Fibroblast of upper back skin (primary cell): ENCODE measurements at regions not wholly inside any gene's neighbourhood (a gene's known extent, or its start where the extent isn't known, plus 50 kb on each side); places are given as distances from the start of the nearest gene placed in this dataset.
"Not testable (repeated sequence)": the region's sequence is repeated elsewhere in the genome, so short reads cannot be mapped to it uniquely, and the experiment has no call there.

ENCODE experiments used
- DNase-seq: peaks from one replicate; pipeline ENCODE4 v3.0.0-alpha.2; 2013

DNA sequence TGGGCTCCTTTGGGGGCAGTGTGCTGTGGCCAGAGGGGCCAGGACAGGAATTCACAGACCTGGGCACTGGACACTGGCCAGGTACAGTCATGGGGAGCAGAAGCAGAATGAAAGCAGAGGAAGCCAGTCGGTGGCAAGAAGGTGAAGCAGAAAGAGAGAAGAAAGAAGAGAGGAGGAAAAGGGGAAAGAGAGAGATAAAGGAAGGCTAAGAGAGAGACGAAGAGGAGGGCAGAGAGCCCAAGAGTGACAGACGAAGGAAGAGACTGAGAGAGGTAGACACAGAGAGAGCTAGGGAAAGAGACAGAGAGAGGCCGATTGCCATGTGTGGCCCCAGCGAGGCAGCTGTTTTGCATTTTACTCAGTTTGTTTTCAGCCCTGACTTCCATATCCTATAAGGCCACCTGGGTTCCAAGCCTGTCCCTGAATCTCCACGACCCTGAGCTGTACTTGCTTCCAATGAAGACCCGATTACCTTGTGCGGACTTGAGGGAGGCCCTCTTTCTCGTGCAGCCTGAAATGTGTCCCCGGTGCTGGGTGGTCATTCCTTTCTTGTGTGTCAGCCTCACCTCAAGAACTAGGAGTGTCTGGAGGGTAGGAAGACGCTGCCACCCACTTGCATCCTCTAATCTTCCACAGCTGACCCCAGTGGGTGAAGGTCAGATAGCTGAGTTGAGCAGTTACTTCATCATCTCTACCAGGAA lies 73.9 kb downstream of the LSM3 start:
- no peak for DNase-seq

DNA sequence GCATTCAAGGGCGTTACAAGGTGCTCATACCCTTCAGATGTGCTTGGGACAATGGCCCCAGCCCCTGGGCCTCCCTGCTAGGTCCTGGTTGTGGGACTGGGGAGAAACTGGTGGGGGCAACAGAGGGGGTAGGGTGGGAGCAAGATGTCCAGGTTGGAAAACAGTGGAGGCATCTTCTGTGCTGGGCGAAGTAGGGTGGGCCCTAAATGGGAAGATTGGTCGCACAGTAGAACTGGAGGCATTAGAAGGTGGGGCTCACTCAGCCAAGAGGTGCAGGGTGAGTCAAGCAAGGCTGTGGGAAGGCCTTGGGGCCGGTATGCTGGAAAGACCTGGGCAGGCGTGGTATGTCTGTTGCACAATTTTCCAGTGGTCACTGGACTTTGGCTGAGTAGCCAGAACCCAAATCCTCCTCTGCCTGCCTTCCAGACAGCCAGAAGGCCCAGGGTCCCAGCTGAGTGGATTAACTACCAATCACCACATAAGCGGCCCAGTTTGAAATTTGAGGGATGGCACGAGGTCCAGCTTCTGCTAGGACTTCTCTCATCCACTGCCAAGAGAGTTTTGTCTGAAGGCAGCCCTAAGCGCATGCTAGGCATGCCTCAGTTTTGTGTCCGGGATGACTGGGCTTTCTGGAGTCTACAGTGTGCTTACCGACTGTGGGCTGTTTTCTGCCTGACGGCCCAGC lies 74.5 kb downstream of the LSM3 start:
- peak; percentile 53 for DNase-seq

DNA sequence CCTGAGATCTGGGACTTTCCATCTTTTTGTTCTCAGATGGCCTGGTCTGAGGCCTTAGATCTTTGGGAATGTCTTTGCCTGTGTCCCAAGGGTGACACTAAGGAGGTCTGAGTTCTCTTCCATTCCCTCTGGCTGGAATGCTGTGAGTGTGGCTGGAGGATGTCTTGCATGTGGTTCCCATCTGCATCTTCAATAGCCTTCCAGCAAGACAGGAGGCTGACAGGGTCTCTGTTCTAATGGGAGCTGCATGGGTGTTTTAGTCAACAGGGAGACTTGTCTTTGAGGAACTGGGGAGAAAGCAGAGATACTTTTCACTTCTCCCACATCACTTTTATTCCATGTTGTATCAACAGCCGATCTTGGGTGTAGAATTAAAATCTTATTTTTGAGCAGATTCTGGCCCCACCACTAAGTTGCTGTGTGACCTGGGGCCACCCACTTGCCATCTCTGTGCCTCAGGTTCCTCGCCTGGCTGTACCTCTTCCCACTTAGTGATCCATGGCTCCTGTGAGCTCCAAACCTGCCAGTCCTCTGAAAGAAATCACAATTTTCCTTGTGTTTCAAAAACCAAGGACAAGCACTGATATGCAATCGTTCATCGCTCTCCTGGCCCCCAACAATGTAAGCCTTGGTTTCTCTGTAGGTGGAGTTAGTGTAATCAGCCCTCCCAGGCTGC lies 75.2 kb downstream of the LSM3 start:
- DNase-seq: peak; percentile 29

DNA sequence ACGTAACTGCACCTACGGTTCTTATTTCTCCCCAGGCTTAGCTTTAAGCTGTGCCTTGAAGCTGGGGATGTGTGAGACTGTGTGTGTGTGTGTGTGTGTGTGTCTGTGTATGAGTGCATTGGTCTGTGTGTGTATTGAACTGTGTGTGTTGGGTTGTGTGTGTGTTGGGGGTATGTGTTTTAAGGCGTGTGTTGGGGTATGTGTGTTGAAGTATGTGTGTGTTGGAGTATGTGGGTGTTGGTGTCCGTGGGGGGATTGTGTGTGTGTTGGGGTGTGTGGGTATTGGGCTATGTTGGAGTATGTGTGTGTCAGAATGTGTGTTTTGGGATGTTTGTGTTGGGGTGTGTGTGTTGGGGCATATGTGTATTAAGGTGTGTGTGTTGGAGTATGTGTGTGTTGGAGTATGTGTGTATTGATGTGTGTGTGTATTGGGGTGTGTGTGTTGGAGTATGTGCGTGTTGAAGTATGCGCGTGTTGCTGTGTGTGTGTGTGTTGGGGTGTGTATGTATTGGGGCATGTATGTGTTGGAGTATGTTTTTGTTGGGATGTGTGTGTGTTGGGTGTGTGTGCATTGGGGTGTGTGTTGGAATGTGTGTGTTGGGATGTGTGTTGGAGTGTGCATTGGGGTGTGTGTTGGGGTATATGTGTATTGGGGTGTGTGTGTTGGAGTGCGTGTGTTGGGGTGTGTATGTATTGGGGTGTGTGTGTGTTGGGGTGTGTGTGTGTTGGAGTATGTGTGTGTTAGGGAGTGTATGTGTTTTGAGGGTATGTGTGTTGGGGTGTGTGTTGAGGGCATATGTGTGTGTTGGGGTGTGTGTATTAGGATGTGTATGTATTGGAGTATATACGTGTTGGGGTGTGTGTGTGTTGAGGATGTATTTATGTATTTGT lies 76.4 kb downstream of the LSM3 start:
- no peak for DNase-seq

DNA sequence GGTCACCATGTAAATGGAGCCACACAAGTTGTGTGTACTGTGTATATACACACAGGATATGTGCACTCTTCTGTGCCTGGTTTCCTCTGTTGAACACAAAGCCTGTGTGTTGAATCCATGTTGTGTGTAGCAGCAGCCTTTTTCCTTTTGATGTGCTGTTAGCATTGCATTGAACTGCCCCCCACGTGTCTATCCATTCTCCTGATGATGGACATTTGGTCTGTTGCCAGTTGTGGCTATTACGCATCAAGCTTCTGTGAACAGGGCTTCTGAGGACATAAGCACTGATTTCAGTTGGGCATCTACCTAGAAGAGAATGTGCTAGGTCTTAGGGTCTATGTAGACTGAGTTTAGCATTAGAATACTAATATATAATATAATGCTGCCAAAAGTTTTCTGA lies 77.4 kb downstream of the LSM3 start:
- peak; percentile 64 for DNase-seq

DNA sequence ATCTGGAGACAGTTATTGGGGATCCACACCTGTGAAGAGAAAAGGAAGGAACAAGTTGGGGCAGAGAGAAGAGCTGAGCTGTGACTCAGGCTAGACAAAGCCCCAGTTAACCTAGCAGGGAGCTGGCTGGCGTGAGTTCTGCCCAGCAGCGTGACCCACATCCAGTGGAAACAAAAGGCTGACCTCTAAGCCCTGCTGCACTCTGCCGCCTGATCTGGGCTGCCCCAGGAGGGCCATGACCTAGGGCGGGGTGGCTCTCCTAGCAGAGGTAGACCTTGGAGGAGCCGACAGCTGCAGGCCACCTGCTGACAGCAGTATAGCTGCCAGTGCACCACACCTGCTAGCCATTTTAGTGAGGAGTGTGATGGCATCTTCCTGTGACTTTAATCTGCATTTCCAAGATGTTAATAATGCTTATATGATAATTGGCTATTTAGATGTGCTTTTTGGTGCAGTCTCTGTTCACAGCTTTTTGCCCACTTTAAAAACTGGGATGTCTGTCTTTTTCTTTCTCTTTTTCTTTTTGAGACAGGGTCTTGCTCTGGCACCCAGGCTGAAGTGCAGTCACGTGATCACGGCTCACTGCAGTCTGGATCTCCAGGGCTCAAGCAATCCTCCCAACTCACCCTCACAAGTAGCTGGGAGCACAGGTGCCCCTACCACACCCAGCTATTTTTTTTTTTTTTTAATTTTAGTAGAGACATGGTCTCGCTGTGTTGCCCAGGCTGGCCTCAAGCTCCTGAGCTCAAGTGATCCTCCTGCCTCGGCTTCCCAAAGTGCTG lies 78.1 kb downstream of the LSM3 start:
- DNase-seq: no peak

DNA sequence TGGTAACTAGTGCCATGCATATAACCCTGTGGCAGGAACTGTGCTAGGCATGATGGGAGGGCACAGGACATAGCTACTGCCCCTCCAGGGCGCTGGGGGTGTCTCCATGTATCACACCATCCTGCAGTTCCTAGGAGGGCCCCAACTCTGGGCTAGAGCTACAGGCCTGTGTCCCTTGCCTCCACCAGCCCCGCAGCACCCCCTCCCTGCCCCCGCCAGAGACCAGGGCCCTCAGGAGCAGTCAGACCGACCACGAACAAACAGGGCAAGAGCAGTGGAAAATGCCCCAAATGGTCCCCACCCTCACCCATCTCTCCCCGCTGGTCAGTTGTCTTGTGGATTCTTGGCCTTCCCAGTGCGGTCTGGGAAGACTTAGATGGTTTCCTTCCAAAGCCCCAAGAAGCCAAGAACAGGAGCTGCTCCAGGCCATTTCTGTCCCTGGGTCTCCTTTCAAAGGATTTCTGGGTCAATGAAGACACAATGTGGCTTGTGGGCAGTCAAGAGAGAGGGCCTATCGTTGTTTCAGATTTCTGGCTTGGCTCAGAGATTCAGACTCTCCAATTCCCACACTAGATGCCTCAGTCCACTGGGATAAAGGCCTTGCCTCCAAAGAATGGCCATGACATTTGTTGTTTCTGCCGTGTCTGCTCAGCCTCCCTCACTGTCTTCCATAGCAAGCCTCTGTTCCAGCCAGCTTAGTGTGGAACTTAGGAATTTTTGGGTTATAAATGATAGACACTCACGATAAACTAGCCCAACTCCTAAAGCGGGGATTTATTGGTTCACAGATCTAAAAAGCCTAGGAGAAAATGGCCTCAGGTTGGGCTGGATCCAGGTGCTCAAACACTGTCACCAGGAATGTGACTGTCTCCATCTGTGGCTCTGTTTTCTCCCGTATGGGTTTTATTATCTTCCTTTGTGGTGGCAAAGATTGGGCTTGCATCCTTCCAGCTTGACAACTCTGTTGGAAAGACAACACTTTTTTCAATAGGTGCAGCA lies 80.6 kb downstream of the LSM3 start:
- no peak for DNase-seq

DNA sequence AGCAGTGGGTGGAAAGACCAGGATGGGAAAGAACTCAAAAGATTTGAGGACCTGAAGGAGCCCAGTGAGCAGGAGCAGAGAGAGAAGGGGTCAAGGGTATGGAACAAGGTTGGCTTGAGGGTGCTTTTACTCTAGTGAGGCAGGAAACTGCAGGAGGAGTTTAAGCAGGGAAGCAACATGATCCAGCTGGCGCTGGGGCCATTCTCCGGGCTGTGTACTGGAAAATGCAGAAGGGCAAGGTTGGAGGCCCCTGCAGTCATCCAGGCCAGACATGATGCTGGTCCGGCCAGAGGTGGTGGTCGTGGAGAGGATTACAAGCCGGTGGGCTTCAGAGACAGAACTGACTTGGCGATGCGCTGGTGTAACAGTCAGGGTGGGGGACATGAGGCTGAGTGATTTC lies 81.8 kb downstream of the LSM3 start:
- DNase-seq: no peak

DNA sequence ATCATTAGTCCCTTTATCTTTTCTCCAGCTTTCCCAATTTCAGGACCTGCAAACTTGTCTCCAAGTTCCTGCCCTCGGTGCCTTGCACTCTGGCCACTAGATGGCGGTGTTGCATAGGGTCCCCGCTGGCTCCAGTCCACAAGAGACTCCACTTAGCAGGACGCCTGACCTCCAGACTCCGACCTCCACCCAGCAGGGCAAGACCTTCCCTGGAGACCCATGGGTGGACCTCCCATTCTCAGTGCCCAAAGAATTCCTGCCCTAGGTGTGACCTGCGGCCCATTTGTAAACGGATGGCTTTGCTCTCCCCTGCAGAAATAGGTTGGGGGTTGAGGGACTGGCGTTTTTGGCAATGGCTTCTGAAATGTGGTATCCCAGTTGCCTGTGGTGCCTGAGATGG lies 82.6 kb downstream of the LSM3 start:
- peak; percentile 70 for DNase-seq

DNA sequence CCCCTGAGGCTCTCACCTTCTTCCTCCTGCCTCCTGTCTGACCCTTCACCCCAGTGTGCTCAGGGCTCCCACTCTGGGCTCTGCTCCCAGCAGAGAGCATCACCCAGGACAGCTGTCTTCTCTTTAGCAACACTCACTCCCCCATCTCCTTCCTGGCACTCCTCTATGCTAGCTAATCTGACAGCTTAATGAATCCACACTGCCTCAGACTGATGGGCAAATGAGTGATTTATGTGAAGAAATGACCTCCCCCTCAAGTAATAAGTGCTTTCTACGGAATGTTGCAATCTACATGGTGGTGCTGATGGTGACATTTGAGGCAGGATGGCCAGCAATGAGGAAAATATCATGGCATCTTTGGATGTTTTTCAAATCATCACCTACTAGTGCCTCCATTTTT lies 83.6 kb downstream of the LSM3 start:
- no peak for DNase-seq

DNA sequence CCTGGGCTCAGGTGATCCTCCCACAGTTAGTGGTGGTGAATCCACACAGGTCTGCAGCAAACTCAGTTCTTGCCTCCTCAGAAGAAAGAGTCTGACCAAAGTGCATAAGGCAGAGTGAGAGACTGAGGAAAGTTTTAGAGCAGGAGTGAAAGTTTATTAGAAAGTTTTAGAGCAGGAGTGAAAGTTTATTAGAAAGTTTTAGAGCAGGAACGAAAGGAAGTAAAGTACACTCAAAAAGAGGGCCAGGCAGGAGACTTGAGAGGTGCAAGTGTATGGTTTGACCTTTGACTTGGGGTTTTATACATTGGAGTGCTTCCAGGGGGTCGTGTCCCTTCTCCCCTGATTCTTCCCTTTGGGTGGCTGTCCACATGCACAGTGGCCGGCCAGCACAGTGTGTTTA lies 84.2 kb downstream of the LSM3 start:
- DNase-seq: no peak

DNA sequence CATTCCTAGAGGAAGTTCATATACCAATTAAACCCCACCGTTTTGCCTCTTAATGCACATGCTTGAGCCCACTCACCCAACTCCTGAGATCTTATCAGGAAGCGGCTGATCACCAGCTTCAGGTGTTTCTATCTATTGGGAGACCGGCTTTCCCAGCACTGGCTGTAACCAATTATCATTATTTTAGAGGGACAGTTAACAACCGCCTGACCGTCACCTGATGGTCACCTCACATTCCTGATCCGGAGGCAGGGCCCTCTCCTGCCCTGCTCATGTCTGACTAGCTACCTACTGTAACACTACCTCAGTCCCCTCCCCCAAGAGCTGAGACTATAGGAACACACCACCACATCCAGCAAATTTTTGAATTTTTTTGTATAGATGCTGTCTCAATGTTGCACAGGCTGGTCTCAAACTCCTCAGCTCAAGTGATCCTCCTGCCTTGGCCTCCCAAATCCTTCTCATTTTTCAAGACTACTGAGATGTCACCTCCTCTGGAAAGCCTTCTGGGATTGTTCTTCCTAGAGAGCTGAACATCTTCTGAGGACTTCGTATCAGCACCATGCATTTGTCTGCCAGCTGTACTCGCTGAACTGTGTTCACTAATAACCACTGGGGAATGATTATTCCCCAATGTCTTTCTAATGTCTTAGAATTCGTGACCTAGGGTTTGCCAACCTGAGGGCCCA lies 84.8 kb downstream of the LSM3 start:
- DNase-seq: no peak

DNA sequence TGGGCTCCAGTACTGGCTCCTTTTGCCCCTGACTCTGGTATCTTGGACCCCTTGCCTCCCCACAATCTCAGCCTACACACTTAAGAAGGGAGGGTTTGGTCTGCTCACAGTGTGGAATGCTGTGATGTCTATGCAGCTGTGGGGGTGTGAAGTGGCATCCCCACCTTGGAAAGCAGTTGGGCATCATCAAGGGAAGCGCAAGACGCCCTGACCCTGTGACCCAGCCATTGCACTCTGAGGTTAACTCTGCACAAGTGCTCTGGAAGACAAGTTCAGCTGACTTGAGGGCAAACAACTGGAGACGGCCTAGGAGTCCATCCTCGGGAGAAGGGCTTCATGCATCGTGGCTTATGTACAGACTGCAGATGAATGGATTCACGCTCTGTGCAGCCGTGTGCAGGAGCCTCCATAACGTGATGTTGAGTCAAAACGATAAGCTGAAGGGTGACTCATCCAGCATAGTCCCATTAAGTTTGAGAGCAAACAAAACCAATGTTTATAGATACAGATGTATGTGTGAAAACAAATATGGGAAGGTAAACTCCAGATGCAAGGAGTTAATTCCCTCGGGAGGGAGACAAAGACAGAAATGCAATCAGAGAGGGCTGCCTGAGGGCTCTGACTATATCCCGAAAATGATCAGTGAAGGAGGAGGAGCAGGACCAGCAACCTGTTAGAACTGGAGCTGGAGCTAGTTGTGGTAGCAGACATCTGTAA lies 86.8 kb downstream of the LSM3 start:
- DNase-seq: no peak

DNA sequence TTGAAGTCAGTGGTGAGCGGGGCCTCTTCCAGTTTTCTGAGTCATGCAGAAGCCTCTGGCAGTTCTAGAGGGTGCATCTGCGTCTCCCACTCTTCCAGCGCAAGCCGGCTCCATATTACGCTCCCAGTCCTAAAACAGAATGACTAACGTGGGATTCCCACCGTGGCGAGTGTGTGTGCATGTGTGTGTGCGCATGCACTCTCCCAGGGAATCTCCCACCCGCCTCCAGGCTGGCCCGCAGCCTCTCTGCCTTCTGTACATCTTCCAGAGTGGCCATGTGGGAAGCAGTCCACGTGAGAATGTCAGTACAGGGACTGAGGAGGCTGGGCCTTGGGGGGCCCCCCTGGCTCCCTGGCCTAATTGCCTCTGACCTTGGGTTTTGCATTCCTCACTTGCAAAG lies 87.7 kb downstream of the LSM3 start:
- DNase-seq: peak; percentile 87

DNA sequence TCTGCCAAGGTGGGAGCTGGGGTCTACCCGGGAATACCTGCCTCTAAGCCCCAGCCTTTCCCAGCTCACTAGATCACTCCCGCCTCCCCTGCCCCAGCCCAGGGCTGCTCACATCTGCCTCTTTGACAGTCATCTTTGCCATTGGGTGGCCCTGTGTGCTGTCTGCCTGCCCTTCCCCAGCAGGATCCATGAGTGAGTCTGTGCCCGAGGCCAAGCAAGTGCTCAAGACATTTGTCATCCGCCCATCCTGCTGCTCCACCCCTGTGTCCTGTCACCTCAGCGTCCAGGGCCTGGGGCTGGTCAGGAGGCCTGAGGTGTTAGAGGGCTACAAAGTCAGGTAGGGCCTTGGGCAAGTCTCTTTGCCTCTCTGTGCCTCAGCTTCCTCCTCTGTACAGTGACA lies 89.4 kb downstream of the LSM3 start:
- DNase-seq: no peak

DNA sequence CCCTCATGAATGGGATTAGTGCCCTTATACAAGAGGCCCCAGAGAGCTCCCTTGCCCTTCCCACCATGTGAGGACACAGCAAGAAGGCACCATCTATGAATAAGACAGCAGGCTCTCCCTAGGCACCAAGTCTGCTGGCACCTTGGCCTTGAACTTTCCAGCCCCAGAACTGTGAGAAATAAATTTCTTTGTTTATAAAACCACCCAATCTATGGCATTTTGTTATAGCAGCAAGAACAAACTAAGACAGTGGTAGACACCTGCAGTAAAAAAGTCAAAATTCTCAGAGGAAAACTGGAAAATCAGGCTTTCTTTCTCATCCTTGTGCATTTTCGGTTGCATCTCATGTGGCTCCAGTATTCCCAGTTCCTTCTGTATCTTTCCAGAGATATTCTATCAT lies 90.3 kb downstream of the LSM3 start:
- no peak for DNase-seq

DNA sequence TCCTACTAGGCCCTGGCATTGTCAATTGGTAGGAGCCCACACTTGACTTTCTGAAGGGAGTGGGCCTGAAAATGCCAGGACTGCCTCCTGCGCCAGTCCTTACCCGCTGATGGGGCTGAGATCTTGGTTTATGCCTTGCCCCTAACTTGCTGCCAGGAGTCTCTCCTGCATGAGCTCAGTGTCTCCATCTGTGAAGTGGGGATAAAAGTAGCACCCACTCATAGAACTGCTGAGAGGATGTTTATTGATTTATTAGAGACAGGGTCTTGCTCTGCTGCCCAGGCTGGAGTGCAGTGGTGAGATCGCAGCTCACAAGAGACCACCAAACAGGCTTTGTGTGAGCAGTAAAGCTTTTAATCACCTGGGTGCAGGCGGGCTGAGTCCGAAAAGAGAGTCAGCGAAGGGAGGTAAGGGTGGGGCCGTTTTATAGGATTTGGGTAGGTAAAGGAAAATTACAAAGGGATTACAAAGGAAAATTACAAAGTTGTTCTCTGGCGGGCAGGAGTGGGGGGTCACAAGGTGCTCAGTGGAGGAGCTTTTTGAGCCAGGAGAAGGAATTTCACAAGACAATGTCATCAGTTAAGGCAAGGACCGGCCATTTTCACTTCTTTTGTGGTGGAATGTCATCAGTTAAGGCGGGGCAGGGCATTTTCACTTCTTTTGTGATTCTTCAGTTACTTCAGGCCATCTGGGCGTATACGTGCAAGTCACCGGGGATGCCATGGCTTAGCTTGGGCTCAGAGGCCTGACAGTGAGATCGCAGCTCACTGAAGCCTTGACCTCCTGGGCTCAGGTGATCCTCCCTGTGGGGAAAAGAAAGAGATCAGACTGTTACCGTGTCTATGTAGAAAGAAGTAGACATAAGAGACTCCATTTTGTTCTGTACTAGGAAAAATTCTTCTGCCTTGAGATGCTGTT lies 93.7 kb downstream of the LSM3 start:
- not testable (repeated sequence) for DNase-seq

DNA sequence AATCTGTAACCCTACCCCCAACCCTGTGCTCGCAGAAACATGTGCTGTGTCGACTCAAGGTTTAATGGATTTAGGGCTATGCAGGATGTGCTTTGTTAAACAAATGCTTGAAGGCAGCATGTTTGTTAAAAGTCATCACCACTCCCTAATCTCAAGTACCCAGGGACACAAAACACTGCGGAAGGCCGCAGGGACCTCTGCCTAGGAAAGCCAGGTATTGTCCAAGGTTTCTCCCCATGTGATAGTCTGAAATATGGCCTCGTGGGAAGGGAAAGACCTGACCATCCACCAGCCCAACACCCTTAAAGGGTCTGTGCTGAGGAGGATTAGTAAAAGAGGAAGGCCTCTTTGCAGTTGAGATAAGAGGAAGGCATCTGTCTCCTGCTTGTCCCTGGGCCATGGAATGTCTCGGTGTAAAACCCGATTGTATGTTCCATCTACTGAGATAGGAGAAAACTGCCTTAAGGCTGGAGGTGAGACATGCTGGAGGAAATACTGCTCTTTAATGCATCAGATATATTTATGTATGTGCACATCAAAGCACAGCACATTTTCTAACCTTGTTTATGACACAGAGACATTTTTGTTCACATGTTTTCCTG lies 94.4 kb downstream of the LSM3 start:
- DNase-seq: not testable (repeated sequence)
